HG03039 (cell line): ENCODE measurements at regions not wholly inside any gene's neighbourhood (a gene's known extent, or its start where the extent isn't known, plus 50 kb on each side); places are given as distances from the start of the nearest gene placed in this dataset.
"Not testable (repeated sequence)": the region's sequence is repeated elsewhere in the genome, so short reads cannot be mapped to it uniquely, and the experiment has no call there.

Source experiments
- ATAC-seq: cut with Tn5 transposase; IDR thresholded peaks from one replicate; pipeline ENCODE4 v1.9.1; 2021; ENCODE audit warnings: mild to moderate bottlenecking, moderate library complexity; ENCODE audit not compliant: unreplicated experiment

- no peak for ATAC-seq
These were observed 157.8 kb downstream of the PDCD6IP start for GRCh38 chr3:33956206-33956605.

GRCh38 chr3:33956776-33957175 is 158.3 kb downstream of the PDCD6IP start:
- no peak for ATAC-seq

GRCh38 chr3:33957176-33957575 is 158.7 kb downstream of the PDCD6IP start:
- no peak for ATAC-seq

- no peak for ATAC-seq
These were observed 160.2 kb downstream of the PDCD6IP start for GRCh38 chr3:33958661-33959060.

GRCh38 chr3:33962396-33962795 is 164.0 kb downstream of the PDCD6IP start:
- no peak for ATAC-seq

GRCh38 chr3:33970180-33970579 is 171.8 kb downstream of the PDCD6IP start:
- ATAC-seq = not testable (repeated sequence)

- ATAC-seq = no peak
These were observed 172.6 kb downstream of the PDCD6IP start for GRCh38 chr3:33971055-33971454.

GRCh38 chr3:33975463-33975862 is 177.0 kb downstream of the PDCD6IP start:
- ATAC-seq = no peak

GRCh38 chr3:33977227-33977626 is 178.8 kb downstream of the PDCD6IP start:
- no peak for ATAC-seq

GRCh38 chr3:33980252-33980651 is 181.8 kb downstream of the PDCD6IP start:
- ATAC-seq = no peak

- no peak for ATAC-seq
These were observed 183.9 kb downstream of the PDCD6IP start for GRCh38 chr3:33982269-33982798.

- not testable (repeated sequence) for ATAC-seq
These were observed 184.5 kb downstream of the PDCD6IP start for GRCh38 chr3:33982949-33983348.

- no peak for ATAC-seq
These were observed 190.8 kb downstream of the PDCD6IP start for GRCh38 chr3:33989229-33989628.

GRCh38 chr3:33991673-33992072 is 193.2 kb downstream of the PDCD6IP start:
- no peak for ATAC-seq

- no peak for ATAC-seq
These were observed 195.2 kb downstream of the PDCD6IP start for GRCh38 chr3:33993631-33994030.

- ATAC-seq = no peak
These were observed 196.1 kb downstream of the PDCD6IP start for GRCh38 chr3:33994568-33994967.

GRCh38 chr3:34000301-34000700 is 201.9 kb downstream of the PDCD6IP start:
- no peak for ATAC-seq

- ATAC-seq = no peak
These were observed 202.6 kb downstream of the PDCD6IP start for GRCh38 chr3:34001022-34001421.

GRCh38 chr3:34001990-34002389 is 203.6 kb downstream of the PDCD6IP start:
- ATAC-seq = no peak

GRCh38 chr3:34002569-34003100 is 204.2 kb downstream of the PDCD6IP start:
- ATAC-seq = no peak

- no peak for ATAC-seq
These were observed 207.5 kb downstream of the PDCD6IP start for GRCh38 chr3:34005886-34006285.

- no peak for ATAC-seq
These were observed 209.8 kb downstream of the PDCD6IP start for GRCh38 chr3:34008191-34008590.
